Hepatocyte (in vitro differentiated cells): ENCODE measurements at regions not wholly inside any gene's neighbourhood (a gene's known extent, or its start where the extent isn't known, plus 50 kb on each side); places are given as distances from the start of the nearest gene placed in this dataset.

Experiments used
- DNase-seq: peaks from one replicate; pipeline ENCODE4 v3.0.0-alpha.2; 2016; ENCODE audit warnings: low spot score
- H2AFZ ChIP-seq: fragments of 200-600 bp; sonication (generic); 2 replicates; pipeline ENCODE4 v1.6.0; 2016; ENCODE audit warnings: antibody characterized with exemption, mild to moderate bottlenecking
- H3K27ac ChIP-seq: fragments of 200-600 bp; sonication (generic); 2 replicates; pipeline ENCODE4 v1.5.1; 2016; ENCODE audit warnings: mild to moderate bottlenecking
- H3K27me3 ChIP-seq: fragments of 200-600 bp; sonication (generic); 2 replicates; pipeline ENCODE4 v1.6.1; 2016
- H3K36me3 ChIP-seq: fragments of 200-600 bp; sonication (generic); replicated peaks from 2 replicates; pipeline ENCODE4 v1.5.1; 2016; ENCODE audit warnings: low read depth; ENCODE audit not compliant: insufficient read depth
- H3K4me1 ChIP-seq: fragments of 200-600 bp; sonication (generic); 2 replicates; pipeline ENCODE4 v1.5.1; 2016; ENCODE audit warnings: mild to moderate bottlenecking, moderate library complexity; ENCODE audit not compliant: insufficient read depth
- H3K4me2 ChIP-seq: fragments of 200-600 bp; sonication (generic); 2 replicates; pipeline ENCODE4 v1.6.0; 2016
- H3K4me3 ChIP-seq: fragments of 200-600 bp; sonication (generic); 2 replicates; pipeline ENCODE4 v1.5.1; 2016; ENCODE audit warnings: mild to moderate bottlenecking
- H3K79me2 ChIP-seq: fragments of 200-600 bp; sonication (generic); 2 replicates; pipeline ENCODE4 v1.6.0; 2017; ENCODE audit warnings: mild to moderate bottlenecking
- H3K9me2 ChIP-seq: fragments of 200-600 bp; sonication (generic); replicated peaks from 2 replicates; pipeline ENCODE4 v1.6.0; 2017; ENCODE audit warnings: mild to moderate bottlenecking; ENCODE audit not compliant: insufficient read depth
- H3K9me3 ChIP-seq: fragments of 200-600 bp; sonication (generic); 2 replicates; pipeline ENCODE4 v1.5.1; 2016; ENCODE audit warnings: low read depth, mild to moderate bottlenecking
- H4K20me1 ChIP-seq: fragments of 200-600 bp; sonication (generic); 2 replicates; pipeline ENCODE4 v1.6.0; 2016; ENCODE audit warnings: mild to moderate bottlenecking; ENCODE audit not compliant: insufficient read depth, poor library complexity, severe bottlenecking
- CTCF ChIP-seq: fragments of 200-600 bp; sonication (generic); IDR thresholded peaks from 2 replicates; pipeline ENCODE4 v1.5.1; 2016; ENCODE audit warnings: antibody characterized with exemption, mild to moderate bottlenecking; ENCODE audit not compliant: poor library complexity
- EZH2 ChIP-seq: fragments of 200-600 bp; sonication (generic); IDR thresholded peaks from 2 replicates; pipeline ENCODE4 v1.6.1; 2016; ENCODE audit warnings: antibody characterized with exemption, mild to moderate bottlenecking, borderline replicate concordance
- EZH2phosphoT487 ChIP-seq: fragments of 200-600 bp; sonication (generic); IDR thresholded peaks from one replicate; pipeline ENCODE4 v1.6.1; 2018; ENCODE audit warnings: antibody characterized with exemption, mild to moderate bottlenecking, low read depth, moderate library complexity; ENCODE audit not compliant: unreplicated experiment, severe bottlenecking
- WGBS: methylation state at CpG from one replicate; pipeline ENCODE4 v1.1.6; 2016; ENCODE audit warnings: low lambda C conversion rate; ENCODE audit errors: missing lambda C conversion rate; 5-methylcytosine and 5-hydroxymethylcytosine counted together

DNA sequence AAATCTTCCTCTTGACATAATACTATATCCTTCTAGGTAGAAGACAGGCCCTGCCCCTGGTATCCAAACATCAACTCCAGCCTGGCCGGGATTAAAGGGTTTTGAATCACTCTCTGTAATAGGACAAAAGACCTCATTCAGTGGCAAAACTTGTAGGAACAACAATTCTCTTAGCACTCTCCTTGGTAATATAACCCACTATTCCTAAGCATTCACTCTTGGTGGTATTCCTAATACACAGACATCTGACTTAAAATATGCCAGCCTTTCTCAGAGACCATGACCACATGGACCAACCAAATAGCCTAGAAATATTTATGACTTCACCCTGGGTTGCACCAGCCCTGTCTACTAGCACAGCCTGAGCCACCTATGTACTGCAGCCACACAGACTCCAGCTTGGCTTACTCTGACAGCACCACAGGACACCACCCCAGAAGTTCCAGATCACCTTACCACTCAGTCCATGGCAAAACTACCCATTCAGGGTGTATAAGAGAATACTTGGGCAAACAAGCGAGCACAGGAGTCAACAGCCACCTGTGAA is 244.9 kb upstream of the NEBL start:
- Histone ChIP-seq H4K20me1 (no peaks in the 10 kb centered on the region), H2AFZ (no peak overlapping the region), H3K9me3 (no peaks in the 10 kb centered on the region), H3K79me2 (no peaks in the 10 kb centered on the region), H3K4me2 (no peak overlapping the region), H3K4me1 (peaks cover 3% of the 10 kb centered on the region), H3K27ac (no peak overlapping the region), H3K27me3 (no peaks in the 10 kb centered on the region), H3K9me2 (no peaks in the 10 kb centered on the region), H3K4me3 (no peak overlapping the region), H3K36me3 (no peaks in the 10 kb centered on the region)
- WGBS: 88% methylated on average over 2 of the region's 2 CpGs
- TF ChIP-seq EZH2phosphoT487 (no peak), EZH2 (no peak), CTCF (no peak)
- no peak for DNase-seq

GRCh38 chr10:21138769-21139340 is 241.7 kb upstream of the NEBL start:
- Histone ChIP-seq H3K79me2 (no peaks in the 10 kb centered on the region), H3K4me1 (peaks cover 3% of the 10 kb centered on the region), H3K9me2 (no peaks in the 10 kb centered on the region), H2AFZ (no peak overlapping the region), H3K4me2 (no peak overlapping the region), H3K27me3 (no peaks in the 10 kb centered on the region), H3K9me3 (no peaks in the 10 kb centered on the region), H3K36me3 (no peaks in the 10 kb centered on the region), H3K4me3 (no peak overlapping the region), H4K20me1 (no peaks in the 10 kb centered on the region), H3K27ac (no peak overlapping the region)
- no peak for DNase-seq
- 62% methylated on average over 6 of the region's 6 CpGs for WGBS
- TF ChIP-seq EZH2: no peak
- TF ChIP-seq CTCF: no peak
- no peak for TF ChIP-seq EZH2phosphoT487

DNA sequence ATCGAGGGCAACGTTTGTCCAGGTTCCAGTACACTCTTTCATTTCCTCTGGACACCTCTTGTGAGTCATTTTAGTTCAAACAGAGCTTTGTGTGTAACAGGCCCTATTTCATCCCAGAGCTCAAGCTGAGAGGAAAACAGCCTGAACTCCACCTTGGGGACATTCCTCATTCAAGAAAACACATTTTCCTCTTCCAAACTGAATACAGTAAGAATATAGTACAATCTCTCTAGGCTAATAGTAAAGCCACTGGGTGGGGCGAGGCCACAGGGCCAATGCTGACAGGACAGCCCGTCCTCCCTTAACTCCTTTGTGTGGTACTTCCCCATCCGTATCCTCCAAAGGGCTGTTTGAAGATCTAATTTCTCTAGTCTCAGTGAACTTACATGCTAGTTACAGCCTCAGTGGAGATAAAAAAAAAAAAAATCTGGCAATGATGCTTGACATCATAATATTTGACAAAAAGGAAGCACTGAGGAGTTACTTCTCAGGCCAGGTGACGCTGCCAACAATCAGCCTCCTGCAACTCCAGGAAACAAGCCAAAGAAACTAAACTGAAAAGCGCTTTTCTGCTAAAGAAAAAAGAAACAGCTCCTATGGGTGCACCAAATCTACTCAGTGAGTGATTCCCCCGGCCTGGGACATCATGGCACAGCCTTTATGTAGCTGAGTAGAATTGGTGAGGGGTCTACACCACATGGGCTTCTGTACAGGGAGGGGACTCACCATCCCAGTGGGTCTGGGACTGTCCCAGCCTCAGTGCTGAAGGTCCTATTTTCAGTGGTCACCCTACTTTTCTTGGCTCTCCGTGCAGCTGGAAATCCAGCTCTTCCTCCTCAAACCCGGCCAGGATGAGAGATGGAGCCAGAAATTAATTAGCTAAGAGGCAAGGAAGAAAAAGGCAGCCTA is 238.2 kb upstream of the NEBL start:
- Histone ChIP-seq H3K4me1 (peaks cover 3% of the 10 kb centered on the region), H3K36me3 (no peaks in the 10 kb centered on the region), H3K79me2 (no peaks in the 10 kb centered on the region), H3K4me2 (no peak overlapping the region), H3K9me3 (no peaks in the 10 kb centered on the region), H4K20me1 (no peaks in the 10 kb centered on the region), H3K27me3 (no peaks in the 10 kb centered on the region), H2AFZ (no peak overlapping the region), H3K27ac (no peak overlapping the region), H3K9me2 (no peaks in the 10 kb centered on the region), H3K4me3 (no peak overlapping the region)
- 87% methylated on average over 10 of the region's 10 CpGs for WGBS
- TF ChIP-seq EZH2 (no peak), EZH2phosphoT487 (no peak), CTCF (no peak)
- peak; percentile 15 for DNase-seq
